Neural cell (in vitro differentiated cells): ENCODE measurements at regions not wholly inside any gene's neighbourhood (a gene's known extent, or its start where the extent isn't known, plus 50 kb on each side); places are given as distances from the start of the nearest gene placed in this dataset.

ENCODE experiments used
- H2AFZ ChIP-seq: fragments of 200-600, 300-800 bp; sonication (generic), shearing (Covaris generic); 2 replicates; pipeline ENCODE4 v1.6.0; 2014; ENCODE audit warnings: low read depth, mild to moderate bottlenecking, antibody characterized with exemption, low read length, moderate library complexity
- H3F3A ChIP-seq: fragments of 200-600 bp; shearing (Covaris generic); 2 replicates; pipeline ENCODE4 v1.6.1; 2016; ENCODE audit warnings: mild to moderate bottlenecking, moderate library complexity, mixed read lengths, antibody characterized with exemption, low read length; ENCODE audit not compliant: insufficient read depth, poor library complexity, severe bottlenecking
- H3K27ac ChIP-seq: fragments of 200-600, 300-800 bp; sonication (generic), shearing (Covaris generic); 2 replicates; pipeline ENCODE4 v1.5.1; 2014; ENCODE audit warnings: mild to moderate bottlenecking, low read length, moderate library complexity
- H3K27me3 ChIP-seq: fragments of 300-800, 200-600 bp; sonication (generic), shearing (Covaris generic); 2 replicates; pipeline ENCODE4 v1.6.0; 2014; ENCODE audit warnings: mild to moderate bottlenecking, low read depth, low read length, moderate library complexity; ENCODE audit not compliant: insufficient read depth
- H3K36me3 ChIP-seq: fragments of 300-800, 200-600 bp; sonication (generic), shearing (Covaris generic); 2 replicates; pipeline ENCODE4 v1.5.1; 2014; ENCODE audit warnings: mild to moderate bottlenecking, antibody characterized with exemption, low read length, moderate library complexity; ENCODE audit not compliant: insufficient read depth
- H3K4me2 ChIP-seq: fragments of 300-800, 200-600 bp; sonication (generic), shearing (Covaris generic); 2 replicates; pipeline ENCODE4 v1.6.0; 2014; ENCODE audit warnings: mild to moderate bottlenecking, low read length
- H3K4me3 ChIP-seq: fragments of 300-800, 200-600 bp; sonication (generic), shearing (Covaris generic); 2 replicates; pipeline ENCODE4 v1.5.1; 2014; ENCODE audit warnings: mild to moderate bottlenecking, low read length, moderate library complexity
- H3K79me2 ChIP-seq: fragments of 200-600 bp; shearing (Covaris generic); replicated peaks from 2 replicates; pipeline ENCODE4 v1.6.0; 2014; ENCODE audit warnings: mild to moderate bottlenecking, low read length, moderate library complexity; ENCODE audit not compliant: insufficient read depth
- H3K9ac ChIP-seq: fragments of 300-800, 200-600 bp; sonication (generic), shearing (Covaris generic); 2 replicates; pipeline ENCODE4 v1.6.1; 2016; ENCODE audit warnings: mild to moderate bottlenecking, low read length, mixed read lengths
- H3K9me2 ChIP-seq: fragments of 200-600 bp; shearing (Covaris generic); 2 replicates; pipeline ENCODE4 v1.6.1; 2016; ENCODE audit warnings: mild to moderate bottlenecking, low read length, mixed read lengths; ENCODE audit not compliant: insufficient read depth
- H3K9me3 ChIP-seq: fragments of 200-600, 300-800 bp; sonication (generic), shearing (Covaris generic); 2 replicates; pipeline ENCODE4 v1.6.1; 2016; ENCODE audit warnings: mild to moderate bottlenecking, mixed run types, low read length, moderate library complexity, mixed read lengths
- H4K20me1 ChIP-seq: fragments of 200-600 bp; shearing (Covaris generic); 2 replicates; pipeline ENCODE4 v1.6.1; 2016; ENCODE audit warnings: mild to moderate bottlenecking, mixed run types; ENCODE audit not compliant: insufficient read depth
- EP300 ChIP-seq: fragments of 450-650 bp; conservative IDR thresholded peaks from 2 replicates; pipeline ENCODE4 v1.6.1; 2014; ENCODE audit warnings: antibody characterized with exemption, mild to moderate bottlenecking, moderate library complexity; ENCODE audit not compliant: poor library complexity, severe bottlenecking
- EZH2 ChIP-seq: fragments of 200-600, 300-800 bp; shearing (Covaris generic), sonication (generic); IDR thresholded peaks from 2 replicates; pipeline ENCODE4 v1.6.1; 2014; ENCODE audit warnings: antibody characterized with exemption, low read length, borderline replicate concordance, mild to moderate bottlenecking; ENCODE audit not compliant: insufficient read depth, poor library complexity, severe bottlenecking
- MXI1 ChIP-seq: fragments of 450-650 bp; conservative IDR thresholded peaks from 2 replicates; pipeline ENCODE4 v1.6.1; 2014; ENCODE audit warnings: antibody characterized with exemption, mild to moderate bottlenecking; ENCODE audit not compliant: poor library complexity, severe bottlenecking
- POLR2AphosphoS5 ChIP-seq: IDR thresholded peaks from 2 replicates; pipeline ENCODE4 v1.6.1; 2012
- RAD21 ChIP-seq: fragments of 450-650 bp; conservative IDR thresholded peaks from 2 replicates; pipeline ENCODE4 v1.6.1; 2014; ENCODE audit warnings: antibody characterized with exemption, mild to moderate bottlenecking, moderate library complexity
- SMC3 ChIP-seq: fragments of 450-650 bp; conservative IDR thresholded peaks from 2 replicates; pipeline ENCODE4 v1.6.1; 2014; ENCODE audit warnings: antibody characterized with exemption, mild to moderate bottlenecking, moderate library complexity; ENCODE audit not compliant: poor library complexity
- TAF1 ChIP-seq: IDR thresholded peaks from 2 replicates; pipeline ENCODE4 v1.6.1; 2012; ENCODE audit warnings: low read depth
- TF ChIP-seq, protein P1 (sequence below): IDR thresholded peaks from 2 replicates; pipeline ENCODE4 v1.6.1; 2012; ENCODE audit warnings: borderline replicate concordance
- TF ChIP-seq, protein P2 (sequence below): fragments of 450-650 bp; IDR thresholded peaks from 2 replicates; pipeline ENCODE4 v1.5.1; 2014; ENCODE audit warnings: antibody characterized with exemption, mild to moderate bottlenecking, moderate library complexity; ENCODE audit not compliant: poor library complexity, severe bottlenecking

DNA sequence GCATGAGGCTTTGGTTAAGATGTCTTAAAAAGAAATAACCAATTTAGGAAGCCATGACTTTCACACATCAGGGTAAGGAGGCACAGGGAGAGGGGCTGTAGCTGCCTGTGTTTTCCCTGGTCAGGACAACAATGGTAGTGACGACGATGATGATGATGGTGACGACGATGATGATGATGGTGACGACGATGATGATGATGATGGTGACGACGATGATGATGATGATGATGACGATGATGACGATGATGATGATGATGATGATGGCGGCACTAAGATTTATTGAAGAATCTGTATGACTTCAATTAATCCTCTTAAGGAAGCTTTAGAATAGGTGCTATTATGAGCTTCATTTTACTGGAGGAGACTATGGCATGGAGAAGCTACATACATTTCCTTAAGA, 284.1 kb upstream of the TNRC6C start:
- no peaks in the 10 kb centered on the region for H4K20me1 ChIP-seq
- no peaks in the 10 kb centered on the region for H3F3A ChIP-seq
- no peaks in the 10 kb centered on the region for H3K79me2 ChIP-seq
- no peaks in the 10 kb centered on the region for H3K9me2 ChIP-seq
- TF ChIP-seq EP300, result no peak
- TF ChIP-seq, protein P1, sequence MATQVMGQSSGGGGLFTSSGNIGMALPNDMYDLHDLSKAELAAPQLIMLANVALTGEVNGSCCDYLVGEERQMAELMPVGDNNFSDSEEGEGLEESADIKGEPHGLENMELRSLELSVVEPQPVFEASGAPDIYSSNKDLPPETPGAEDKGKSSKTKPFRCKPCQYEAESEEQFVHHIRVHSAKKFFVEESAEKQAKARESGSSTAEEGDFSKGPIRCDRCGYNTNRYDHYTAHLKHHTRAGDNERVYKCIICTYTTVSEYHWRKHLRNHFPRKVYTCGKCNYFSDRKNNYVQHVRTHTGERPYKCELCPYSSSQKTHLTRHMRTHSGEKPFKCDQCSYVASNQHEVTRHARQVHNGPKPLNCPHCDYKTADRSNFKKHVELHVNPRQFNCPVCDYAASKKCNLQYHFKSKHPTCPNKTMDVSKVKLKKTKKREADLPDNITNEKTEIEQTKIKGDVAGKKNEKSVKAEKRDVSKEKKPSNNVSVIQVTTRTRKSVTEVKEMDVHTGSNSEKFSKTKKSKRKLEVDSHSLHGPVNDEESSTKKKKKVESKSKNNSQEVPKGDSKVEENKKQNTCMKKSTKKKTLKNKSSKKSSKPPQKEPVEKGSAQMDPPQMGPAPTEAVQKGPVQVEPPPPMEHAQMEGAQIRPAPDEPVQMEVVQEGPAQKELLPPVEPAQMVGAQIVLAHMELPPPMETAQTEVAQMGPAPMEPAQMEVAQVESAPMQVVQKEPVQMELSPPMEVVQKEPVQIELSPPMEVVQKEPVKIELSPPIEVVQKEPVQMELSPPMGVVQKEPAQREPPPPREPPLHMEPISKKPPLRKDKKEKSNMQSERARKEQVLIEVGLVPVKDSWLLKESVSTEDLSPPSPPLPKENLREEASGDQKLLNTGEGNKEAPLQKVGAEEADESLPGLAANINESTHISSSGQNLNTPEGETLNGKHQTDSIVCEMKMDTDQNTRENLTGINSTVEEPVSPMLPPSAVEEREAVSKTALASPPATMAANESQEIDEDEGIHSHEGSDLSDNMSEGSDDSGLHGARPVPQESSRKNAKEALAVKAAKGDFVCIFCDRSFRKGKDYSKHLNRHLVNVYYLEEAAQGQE, result no peak
- TF ChIP-seq EZH2, result no peak
- TF ChIP-seq, protein P2, sequence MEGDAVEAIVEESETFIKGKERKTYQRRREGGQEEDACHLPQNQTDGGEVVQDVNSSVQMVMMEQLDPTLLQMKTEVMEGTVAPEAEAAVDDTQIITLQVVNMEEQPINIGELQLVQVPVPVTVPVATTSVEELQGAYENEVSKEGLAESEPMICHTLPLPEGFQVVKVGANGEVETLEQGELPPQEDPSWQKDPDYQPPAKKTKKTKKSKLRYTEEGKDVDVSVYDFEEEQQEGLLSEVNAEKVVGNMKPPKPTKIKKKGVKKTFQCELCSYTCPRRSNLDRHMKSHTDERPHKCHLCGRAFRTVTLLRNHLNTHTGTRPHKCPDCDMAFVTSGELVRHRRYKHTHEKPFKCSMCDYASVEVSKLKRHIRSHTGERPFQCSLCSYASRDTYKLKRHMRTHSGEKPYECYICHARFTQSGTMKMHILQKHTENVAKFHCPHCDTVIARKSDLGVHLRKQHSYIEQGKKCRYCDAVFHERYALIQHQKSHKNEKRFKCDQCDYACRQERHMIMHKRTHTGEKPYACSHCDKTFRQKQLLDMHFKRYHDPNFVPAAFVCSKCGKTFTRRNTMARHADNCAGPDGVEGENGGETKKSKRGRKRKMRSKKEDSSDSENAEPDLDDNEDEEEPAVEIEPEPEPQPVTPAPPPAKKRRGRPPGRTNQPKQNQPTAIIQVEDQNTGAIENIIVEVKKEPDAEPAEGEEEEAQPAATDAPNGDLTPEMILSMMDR, result no peak
- no peak for TF ChIP-seq POLR2AphosphoS5
- no peak for TF ChIP-seq RAD21
- no peak for TF ChIP-seq SMC3
- TF ChIP-seq TAF1, result no peak
- no peak for TF ChIP-seq MXI1
- no peak overlapping the region for H3K4me3 ChIP-seq
- no peaks in the 10 kb centered on the region for H3K36me3 ChIP-seq
- no peaks in the 10 kb centered on the region for H3K9me3 ChIP-seq
- H3K27me3 ChIP-seq, result no peaks in the 10 kb centered on the region
- H3K27ac ChIP-seq, result no peak overlapping the region
- no peak overlapping the region for H3K4me2 ChIP-seq
- H3K9ac ChIP-seq, result no peak overlapping the region
- no peak overlapping the region for H2AFZ ChIP-seq

DNA sequence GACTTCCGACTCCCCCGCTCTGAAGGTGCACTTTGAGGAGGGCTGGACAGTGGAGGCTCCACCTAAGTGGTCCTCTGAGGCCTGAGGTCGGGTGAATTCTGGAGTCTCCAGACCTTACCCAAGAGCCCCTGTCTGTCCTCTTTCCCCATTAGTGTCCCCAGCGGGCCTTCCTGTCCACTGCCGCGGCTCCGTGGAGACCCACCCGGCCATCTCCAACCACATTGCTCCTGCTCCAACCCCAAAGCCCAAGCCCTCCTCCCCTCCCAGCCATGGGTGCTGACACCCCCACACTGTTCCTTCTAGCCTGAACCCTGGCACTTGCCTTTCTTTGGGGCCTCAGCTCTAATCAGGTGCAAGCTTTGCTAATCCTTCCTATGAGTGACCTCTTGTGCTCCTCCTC, 283.1 kb upstream of the TNRC6C start:
- Histone ChIP-seq H3K27ac (no peak overlapping the region), H3K4me3 (no peak overlapping the region), H3K27me3 (no peaks in the 10 kb centered on the region), H3F3A (no peaks in the 10 kb centered on the region), H2AFZ (no peak overlapping the region), H3K36me3 (no peaks in the 10 kb centered on the region), H3K9me2 (no peaks in the 10 kb centered on the region), H3K9me3 (no peaks in the 10 kb centered on the region), H3K79me2 (no peaks in the 10 kb centered on the region), H3K9ac (no peak overlapping the region), H4K20me1 (no peaks in the 10 kb centered on the region), H3K4me2 (no peak overlapping the region)
- TF ChIP-seq EP300, result no peak
- no peak for TF ChIP-seq MXI1
- TF ChIP-seq, protein P2, result no peak
